GM12878 (cell line): ENCODE measurements at regions not wholly inside any gene's neighbourhood (a gene's known extent, or its start where the extent isn't known, plus 50 kb on each side); places are given as distances from the start of the nearest gene placed in this dataset.

Experiments
- ATAC-seq: fragments of 200-7000 bp; cut with Tn5 transposase; 3 replicates; pipeline ENCODE4 v1.9.1; 2020; ENCODE audit warnings: mild to moderate bottlenecking, moderate library complexity
- BruUV-seq: library from RNA; stranded (reverse); fragments of 400-500 nt; replicated peaks from 2 replicates; lab custom pipeline; 2021; lab: Mats Ljungman, UMichigan
- CTCF ChIA-PET: fragments of 300-600 bp; sonication (Branson Sonifier 250); formaldehyde crosslinking; extraction: SDS; loops from one replicate; lab custom pipeline; 2021; ENCODE audit warnings: inconsistent platforms; lab: Yijun Ruan, JAX
- POLR2A ChIA-PET: fragments of 350-600 bp; formaldehyde crosslinking; extraction: SDS; loops from one replicate; lab custom pipeline; 2021; ENCODE audit warnings: inconsistent platforms; lab: Charles Lee
- RAD21 ChIA-PET: fragments of 300-600 bp; sonication (Branson Sonifier 250); formaldehyde crosslinking; loops from one replicate; lab custom pipeline; 2023; ENCODE audit warnings: antibody characterized with exemption; ENCODE audit not compliant: unreplicated experiment; lab: Charles Lee
- SMC1A ChIA-PET: fragments of 300-600 bp; sonication (Branson Sonifier 250); formaldehyde crosslinking; loops from one replicate; lab custom pipeline; 2023; ENCODE audit not compliant: unreplicated experiment, uncharacterized antibody; lab: Charles Lee
- DNase-seq: peaks from one replicate; pipeline ENCODE4 v3.0.0-alpha.2; 2011; ENCODE audit warnings: low read depth, low spot score
- FAIRE-seq: peaks from 3 replicates; lab custom pipeline; 2011; peaks lifted over from hg19 to GRCh38; lab: Jason Lieb, UNC
- H2AFZ ChIP-seq: 2 replicates; pipeline ENCODE4 v1.6.0; 2011; ENCODE audit warnings: low read depth, low read length, control low read depth; ENCODE audit not compliant: control insufficient read depth
- H3K27ac ChIP-seq: 2 replicates; pipeline ENCODE4 v1.5.1; 2011; ENCODE audit warnings: control low read depth; ENCODE audit not compliant: control insufficient read depth, insufficient read depth
- H3K27me3 ChIP-seq, 2 experiments: replicated peaks in 1 of 2; 2 replicates each; pipeline versions ENCODE4 v1.6.0 to v1.6.1; 2011; ENCODE audit warnings: low read length in 1 of 2; ENCODE audit not compliant: control insufficient read depth in 2 of 2, insufficient read depth in 2 of 2
- H3K36me3 ChIP-seq, 2 experiments: 2 replicates each; pipeline ENCODE4 v1.5.1; 2011; ENCODE audit warnings: low read length in 1 of 2; ENCODE audit not compliant: control insufficient read depth in 2 of 2, insufficient read depth in 2 of 2
- H3K4me1 ChIP-seq: 2 replicates; pipeline ENCODE4 v1.6.1; 2011; ENCODE audit warnings: mild to moderate bottlenecking, low read length, moderate library complexity, mixed read lengths; ENCODE audit not compliant: control insufficient read depth, insufficient read depth
- H3K4me2 ChIP-seq: 2 replicates; pipeline ENCODE4 v1.6.0; 2011; ENCODE audit warnings: control low read depth; ENCODE audit not compliant: control insufficient read depth, insufficient read depth
- H3K4me3 ChIP-seq: fragments of 200-600 bp; sonication (generic); 2 replicates; pipeline ENCODE4 v1.5.1; 2016
- H3K79me2 ChIP-seq: 2 replicates; pipeline ENCODE4 v1.6.0; 2011; ENCODE audit warnings: low read length; ENCODE audit not compliant: control insufficient read depth, insufficient read depth
- H3K9ac ChIP-seq: 2 replicates; pipeline ENCODE4 v1.8.0; 2011; ENCODE audit warnings: low read length, control low read depth, mixed read lengths; ENCODE audit not compliant: control insufficient read depth, insufficient read depth
- H3K9me3 ChIP-seq: replicated peaks from 3 replicates; pipeline ENCODE4 v1.5.1; 2011; ENCODE audit warnings: mild to moderate bottlenecking, low read length; ENCODE audit not compliant: control insufficient read depth, insufficient read depth
- H4K20me1 ChIP-seq: 2 replicates; pipeline ENCODE4 v1.6.0; 2011; ENCODE audit not compliant: control insufficient read depth, insufficient read depth
- CREM ChIP-seq: IDR thresholded peaks from 2 replicates; pipeline ENCODE4 v1.6.1; 2014; ENCODE audit warnings: antibody characterized with exemption, low read depth
- EED ChIP-seq: sonication (generic); IDR thresholded peaks from 2 replicates; pipeline ENCODE4 v1.6.1; 2016; ENCODE audit warnings: antibody characterized with exemption, low read depth
- EP300 ChIP-seq, 2 experiments: fragments of 150-350 bp in 1 of 2; IDR thresholded peaks; 2 replicates each; pipeline ENCODE4 v1.6.1; 2011 to 2012; ENCODE audit warnings: low read depth in 2 of 2, low read length in 2 of 2, borderline replicate concordance in 1 of 2, improper control_type of control experiment in 1 of 2, inconsistent platforms in 1 of 2; ENCODE audit not compliant: control insufficient read depth in 1 of 2
- ETV6 ChIP-seq, 2 experiments: fragments of 450-650 bp in 1 of 2; IDR thresholded peaks in 1 of 2; conservative IDR thresholded peaks in 1 of 2; 2 replicates each; pipeline ENCODE4 v1.6.1; 2014; ENCODE audit warnings: antibody characterized with exemption in 1 of 2, borderline replicate concordance in 1 of 2, low read depth in 1 of 2, mild to moderate bottlenecking in 1 of 2, moderate library complexity in 1 of 2
- IKZF2 ChIP-seq, 2 experiments: fragments of 450-650 bp; IDR thresholded peaks; 2 replicates each; pipeline ENCODE4 v1.6.1; 2017; ENCODE audit warnings: mild to moderate bottlenecking in 2 of 2, moderate library complexity in 2 of 2
- KLF5 ChIP-seq: fragments of 450-650 bp; IDR thresholded peaks from 2 replicates; pipeline ENCODE4 v1.6.1; 2014; ENCODE audit warnings: mild to moderate bottlenecking; ENCODE audit not compliant: partially characterized antibody
- MYC ChIP-seq: IDR thresholded peaks from 2 replicates; pipeline ENCODE4 v1.6.1; 2011; ENCODE audit warnings: mild to moderate bottlenecking, low read length, moderate library complexity, inconsistent platforms; ENCODE audit not compliant: insufficient read depth, insufficient replicate concordance, insufficient read length, severe bottlenecking
- PAX5 ChIP-seq: IDR thresholded peaks from 2 replicates; pipeline ENCODE4 v1.6.1; 2011; ENCODE audit warnings: low read depth, low read length, borderline replicate concordance
- PML ChIP-seq: IDR thresholded peaks from 2 replicates; pipeline ENCODE4 v1.6.1; 2012; ENCODE audit warnings: low read length, inconsistent platforms
- RAD51 ChIP-seq: fragments of 450-650 bp; IDR thresholded peaks from 2 replicates; pipeline ENCODE4 v1.6.1; 2016; ENCODE audit warnings: moderate library complexity, mild to moderate bottlenecking, inconsistent platforms
- RBBP5 ChIP-seq: fragments of 200-600 bp; sonication (generic); conservative IDR thresholded peaks from 2 replicates; pipeline ENCODE4 v1.6.1; 2016
- RCOR1 ChIP-seq: conservative IDR thresholded peaks from 2 replicates; pipeline ENCODE4 v1.6.1; 2012; ENCODE audit warnings: low read depth, low read length, improper control_type of control experiment
- STAT1 ChIP-seq: fragments of 450-650 bp; conservative IDR thresholded peaks from 2 replicates; pipeline ENCODE4 v1.6.1; 2014; ENCODE audit warnings: antibody characterized with exemption, mild to moderate bottlenecking
- TAF1 ChIP-seq: IDR thresholded peaks from 2 replicates; pipeline ENCODE4 v1.6.1; 2011; ENCODE audit warnings: mild to moderate bottlenecking, low read depth, low read length, borderline replicate concordance
- TCF12 ChIP-seq: IDR thresholded peaks from 2 replicates; pipeline ENCODE4 v1.6.1; 2011; ENCODE audit warnings: low read depth, mild to moderate bottlenecking, low read length
- YY1 ChIP-seq: IDR thresholded peaks from 2 replicates; pipeline ENCODE4 v1.6.1; 2011; ENCODE audit warnings: low read depth, mild to moderate bottlenecking, low read length
- ZNF24 ChIP-seq: fragments of 450-650 bp; IDR thresholded peaks from 2 replicates; pipeline ENCODE4 v1.6.1; 2017; ENCODE audit warnings: antibody characterized with exemption, mild to moderate bottlenecking
- WGBS: methylation state at CpG from one replicate; pipeline ENCODE4 v1.1.6; 2016; ENCODE audit warnings: low lambda C conversion rate; ENCODE audit not compliant: insufficient replicate concordance, insufficient coverage; ENCODE audit errors: missing lambda C conversion rate; 5-methylcytosine and 5-hydroxymethylcytosine counted together
- in situ Hi-C: fragments of 300-500 bp; cut with MboI; formaldehyde crosslinking; loops from 9 replicates; pipeline ENCODE4 v1.14.3; 2018; ENCODE audit warnings: mixed read lengths
- intact Hi-C: fragments of 100-400 bp; cut with micrococcal nuclease; formaldehyde crosslinking; loops from one replicate; pipeline ENCODE4 v1.14.2; 2022; ENCODE audit not compliant: unreplicated experiment
- TF ChIP-seq, protein P1 (sequence below): fragments of 450-650 bp; formaldehyde crosslinking; IDR thresholded peaks from 2 replicates; pipeline ENCODE4 v1.4.0; 2022; ENCODE audit warnings: mild to moderate bottlenecking, moderate library complexity

DNA sequence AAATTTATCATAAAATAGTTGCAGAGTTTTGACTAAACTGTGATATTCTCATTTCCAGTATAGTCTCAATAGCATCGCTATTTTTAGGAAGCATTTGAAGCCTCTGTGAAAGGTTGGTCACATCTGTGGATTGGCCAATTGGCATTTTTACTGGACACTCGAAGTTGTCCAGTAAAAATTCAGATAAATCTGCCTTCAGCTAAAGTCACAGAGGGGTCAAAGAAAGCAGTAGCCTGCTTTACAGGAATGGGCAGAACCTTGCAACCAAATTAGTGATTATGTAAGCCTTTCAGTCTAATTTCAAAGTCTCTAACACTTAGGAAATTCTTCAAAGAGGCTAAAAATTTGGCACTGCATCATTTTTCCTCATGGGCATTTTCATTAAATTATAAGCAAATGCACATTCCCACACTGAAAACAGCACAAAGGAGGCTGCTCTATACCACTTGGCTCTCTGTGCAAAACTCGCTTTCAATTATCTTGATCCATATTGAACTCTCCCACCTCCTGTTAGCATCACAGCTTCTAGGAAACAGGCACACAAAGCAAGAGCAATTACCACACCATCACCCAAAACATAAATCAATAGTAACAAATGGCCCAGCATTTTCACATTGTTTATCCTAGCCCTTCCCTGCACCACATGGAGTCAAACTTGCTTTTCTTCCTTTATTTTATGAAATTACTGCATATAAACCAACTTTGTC is 318.5 kb upstream of the DUSP10 start:
- intact Hi-C loops (no loop called here), in situ Hi-C loops (no loop called here)
- 64% methylated on average over 3 of the region's 3 CpGs for WGBS
- CTCF ChIA-PET = interaction anchor here (0.6 to 2.0 kb wide), 3 partner anchors 8 to 35 kb away, joined by 3 to 6 read pairs (median 3); no protein-coding TSS in a partner anchor
- SMC1A ChIA-PET = interaction anchor here (1.3 to 1.4 kb wide), 2 partner anchors 9 to 35 kb away, joined by 5 to 7 read pairs; no protein-coding TSS in a partner anchor
- DNase-seq (no peak), FAIRE-seq (no peak), ATAC-seq (no peak)
- Histone ChIP-seq H3K4me2 (no peak overlapping the region), H2AFZ (no peak overlapping the region), H3K27me3 (no peaks in the 10 kb centered on the region), H4K20me1 (no peaks in the 10 kb centered on the region), H3K79me2 (no peaks in the 10 kb centered on the region), H3K4me3 (no peak overlapping the region), H3K36me3 (no peaks in the 10 kb centered on the region), H3K9me3 (peaks cover 6% of the 10 kb centered on the region; the same call in 2 of the 3 replicates), H3K9ac (no peak overlapping the region), H3K27ac (no peak overlapping the region), H3K4me1 (no peaks in the 10 kb centered on the region)
- TF ChIP-seq IKZF2 (IDR thresholded peaks at IDR 0.05) (no peak), PAX5 (no peak), STAT1 (no peak), KLF5 (no peak), EED (no peak), MYC (no peak), ZNF24 (no peak), RCOR1 (no peak), RBBP5 (no peak), PML (no peak), TAF1 (no peak), YY1 (no peak), RAD51 (no peak), ETV6 (conservative IDR thresholded peaks at IDR 0.05 in 1 of 2, IDR thresholded peaks at IDR 0.05 in 1 of 2; ENCODE audit: borderline replicate concordance in 1 of 2, low read depth in 1 of 2) (no peak), TCF12 (no peak), EP300 (IDR thresholded peaks at IDR 0.05; ENCODE audit: borderline replicate concordance in 1 of 2, control insufficient read depth in 1 of 2, low read depth in 2 of 2, low read length in 2 of 2) (no peak), CREM (no peak)
- TF ChIP-seq, protein P1, sequence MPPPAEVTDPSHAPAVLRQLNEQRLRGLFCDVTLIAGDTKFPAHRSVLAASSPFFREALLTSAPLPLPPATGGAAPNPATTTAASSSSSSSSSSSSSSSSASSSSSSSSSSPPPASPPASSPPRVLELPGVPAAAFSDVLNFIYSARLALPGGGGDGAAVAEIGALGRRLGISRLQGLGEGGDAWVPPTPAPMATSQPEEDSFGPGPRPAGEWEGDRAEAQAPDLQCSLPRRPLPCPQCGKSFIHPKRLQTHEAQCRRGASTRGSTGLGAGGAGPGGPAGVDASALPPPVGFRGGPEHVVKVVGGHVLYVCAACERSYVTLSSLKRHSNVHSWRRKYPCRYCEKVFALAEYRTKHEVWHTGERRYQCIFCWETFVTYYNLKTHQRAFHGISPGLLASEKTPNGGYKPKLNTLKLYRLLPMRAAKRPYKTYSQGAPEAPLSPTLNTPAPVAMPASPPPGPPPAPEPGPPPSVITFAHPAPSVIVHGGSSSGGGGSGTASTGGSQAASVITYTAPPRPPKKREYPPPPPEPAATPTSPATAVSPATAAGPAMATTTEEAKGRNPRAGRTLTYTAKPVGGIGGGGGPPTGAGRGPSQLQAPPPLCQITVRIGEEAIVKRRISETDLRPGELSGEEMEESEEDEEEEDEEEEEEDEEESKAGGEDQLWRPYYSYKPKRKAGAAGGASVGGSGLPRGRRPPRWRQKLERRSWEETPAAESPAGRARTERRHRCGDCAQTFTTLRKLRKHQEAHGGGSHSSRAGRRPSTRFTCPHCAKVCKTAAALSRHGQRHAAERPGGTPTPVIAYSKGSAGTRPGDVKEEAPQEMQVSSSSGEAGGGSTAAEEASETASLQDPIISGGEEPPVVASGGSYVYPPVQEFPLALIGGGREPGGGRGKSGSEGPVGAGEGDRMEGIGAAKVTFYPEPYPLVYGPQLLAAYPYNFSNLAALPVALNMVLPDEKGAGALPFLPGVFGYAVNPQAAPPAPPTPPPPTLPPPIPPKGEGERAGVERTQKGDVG (CRISPR knock-in tag) = no peak
- BruUV-seq = no TSS peak
- RAD21 ChIA-PET = interaction anchor here (1.6 kb wide), 1 partner anchor 517 kb away, joined by 3 read pairs; no protein-coding TSS in a partner anchor
- POLR2A ChIA-PET = no interaction called here
